ENCODE measurements at regions not wholly inside any gene's neighbourhood (a gene's known extent, or its start where the extent isn't known, plus 50 kb on each side); places are given as distances from the start of the nearest gene placed in this dataset.
"Not testable (repeated sequence)": the region's sequence is repeated elsewhere in the genome, so short reads cannot be mapped to it uniquely, and the experiment has no call there.

- H3K27ac Mint-ChIP-seq (ENCODE audit: unreplicated experiment); H3K4me1 Mint-ChIP-seq (ENCODE audit: low read depth, unreplicated experiment); H3K9me3 Mint-ChIP-seq (ENCODE audit: unreplicated experiment); H3K27me3 Mint-ChIP-seq (ENCODE audit: unreplicated experiment); H3K4me3 Mint-ChIP-seq (ENCODE audit: unreplicated experiment); H3K36me3 Mint-ChIP-seq (ENCODE audit: unreplicated experiment): not testable (repeated sequence)
- TF ChIP-seq CTCF (IDR thresholded peaks at IDR 0.05; ENCODE audit: partially characterized antibody, unreplicated experiment): peak; percentile 62
- peak; percentile 82 for DNase-seq
Measured at GRCh38 chr9:34760196-34761040, 50.5 kb upstream of the CCL21 start.
